Liver (tissue), 8 donors: ENCODE measurements at regions not wholly inside any gene's neighbourhood (a gene's known extent, or its start where the extent isn't known, plus 50 kb on each side); places are given as distances from the start of the nearest gene placed in this dataset.

Source experiments
- DNase-seq: peaks from one replicate; pipeline ENCODE4 v3.0.0-alpha.2; 2017; ENCODE audit warnings: low spot score
- H3K27ac ChIP-seq, 2 donors: one replicate each; pipeline ENCODE4 v1.7.0; 2013; ENCODE audit warnings: inconsistent platforms in 2 of 2, low read length in 2 of 2, control low read depth in 1 of 2, low read depth in 1 of 2, mild to moderate bottlenecking in 1 of 2
- H3K27me3 ChIP-seq, 4 donors: one replicate each; pipeline versions ENCODE4 v1.6.1 to v1.7.0; 2013; ENCODE audit warnings: low read length in 3 of 4, inconsistent platforms in 1 of 4, mild to moderate bottlenecking in 1 of 4, moderate library complexity in 1 of 4; ENCODE audit not compliant: control insufficient read depth in 4 of 4, insufficient read depth in 4 of 4
- H3K36me3 ChIP-seq, 4 donors: one replicate each; pipeline versions ENCODE4 v1.6.1 to v1.7.0; 2013; ENCODE audit warnings: low read length in 3 of 4, mild to moderate bottlenecking in 3 of 4, low read depth in 1 of 4, moderate library complexity in 1 of 4; ENCODE audit not compliant: control insufficient read depth in 4 of 4, insufficient read depth in 3 of 4
- H3K4me1 ChIP-seq, 4 donors: one replicate each; pipeline versions ENCODE4 v1.6.1 to v1.7.0; 2013; ENCODE audit warnings: low read length in 3 of 4, mild to moderate bottlenecking in 3 of 4, moderate library complexity in 1 of 4; ENCODE audit not compliant: control insufficient read depth in 4 of 4, insufficient read depth in 4 of 4
- H3K4me3 ChIP-seq, 3 donors: one replicate each; pipeline versions ENCODE4 v1.6.1 to v1.7.0; 2013; ENCODE audit warnings: low read length in 3 of 3, control low read depth in 1 of 3, low read depth in 1 of 3, mild to moderate bottlenecking in 1 of 3
- H3K9ac ChIP-seq, 2 donors: one replicate each; pipeline ENCODE4 v1.7.0; 2013; ENCODE audit warnings: low read length in 2 of 2, mild to moderate bottlenecking in 2 of 2, moderate library complexity in 2 of 2, control low read depth in 1 of 2, low read depth in 1 of 2
- H3K9me3 ChIP-seq, 4 donors: one replicate each; pipeline versions ENCODE4 v1.6.1 to v1.7.0; 2013; ENCODE audit warnings: low read length in 3 of 4; ENCODE audit not compliant: control insufficient read depth in 4 of 4
- CTCF ChIP-seq: fragments of 150-350 bp; IDR thresholded peaks from 2 replicates; pipeline ENCODE4 v1.5.1; 2017; ENCODE audit warnings: improper control_type of control experiment, low read depth, low read length; ENCODE audit not compliant: missing input control
- EGR1 ChIP-seq, 2 donors: IDR thresholded peaks; 2 replicates each; pipeline ENCODE4 v1.6.1; 2016 to 2018; ENCODE audit warnings: antibody characterized with exemption in 2 of 2, low read depth in 2 of 2
- FOXA1 ChIP-seq: IDR thresholded peaks from 2 replicates; pipeline ENCODE4 v1.6.1; 2016; ENCODE audit warnings: antibody characterized with exemption
- FOXA2 ChIP-seq: IDR thresholded peaks from 2 replicates; pipeline ENCODE4 v1.6.1; 2016; ENCODE audit warnings: antibody characterized with exemption
- GABPA ChIP-seq, 2 donors: IDR thresholded peaks in 1 of 2; conservative IDR thresholded peaks in 1 of 2; 2 replicates each; pipeline ENCODE4 v1.6.1; 2016; ENCODE audit warnings: antibody characterized with exemption in 2 of 2, mild to moderate bottlenecking in 1 of 2, moderate library complexity in 1 of 2
- HNF4A ChIP-seq, 2 donors: conservative IDR thresholded peaks; 2 replicates each; pipeline ENCODE4 v1.6.1; 2016; ENCODE audit warnings: antibody characterized with exemption in 2 of 2, mild to moderate bottlenecking in 2 of 2
- HNF4G ChIP-seq: IDR thresholded peaks from 2 replicates; pipeline ENCODE4 v1.6.1; 2016; ENCODE audit warnings: antibody characterized with exemption
- JUND ChIP-seq, 2 donors: IDR thresholded peaks; 2 replicates each; pipeline ENCODE4 v1.6.1; 2016; ENCODE audit warnings: antibody characterized with exemption in 2 of 2
- NR2F2 ChIP-seq: IDR thresholded peaks from 2 replicates; pipeline ENCODE4 v1.6.1; 2016; ENCODE audit warnings: antibody characterized with exemption
- RAD21 ChIP-seq, 2 donors: IDR thresholded peaks; 2 replicates each; pipeline ENCODE4 v1.6.1; 2016; ENCODE audit warnings: antibody characterized with exemption in 2 of 2, mild to moderate bottlenecking in 2 of 2
- RXRA ChIP-seq, 2 donors: IDR thresholded peaks; 2 replicates each; pipeline ENCODE4 v1.6.1; 2017 to 2018; ENCODE audit warnings: antibody characterized with exemption in 2 of 2, mild to moderate bottlenecking in 1 of 2
- SP1 ChIP-seq: IDR thresholded peaks from 2 replicates; pipeline ENCODE4 v1.6.1; 2018; ENCODE audit warnings: antibody characterized with exemption, mild to moderate bottlenecking
- TAF1 ChIP-seq: conservative IDR thresholded peaks from 2 replicates; pipeline ENCODE4 v1.6.1; 2016; ENCODE audit warnings: antibody characterized with exemption, mild to moderate bottlenecking
- ZBTB33 ChIP-seq: IDR thresholded peaks from 2 replicates; pipeline ENCODE4 v1.6.1; 2016; ENCODE audit warnings: antibody characterized with exemption
- WGBS: extraction: QIAGEN DNeasy Blood & Tissue Kit; methylation state at CpG from one replicate; pipeline ENCODE4 v1.1.7; 2013; 5-methylcytosine and 5-hydroxymethylcytosine counted together
- TF ChIP-seq, protein P1 (sequence below): IDR thresholded peaks from 2 replicates; pipeline ENCODE4 v1.6.1; 2016; ENCODE audit warnings: antibody characterized with exemption
- TF ChIP-seq, protein P2 (sequence below): IDR thresholded peaks from 2 replicates; pipeline ENCODE4 v1.6.1; 2016; ENCODE audit warnings: antibody characterized with exemption, mild to moderate bottlenecking
- TF ChIP-seq, protein P3 (sequence below): IDR thresholded peaks from 2 replicates; pipeline ENCODE4 v1.6.1; 2016; ENCODE audit warnings: antibody characterized with exemption
- donor health status: healthy.
- donor health status: healthy.
- donor health status: healthy.
- donor health status: healthy.
- donor health status: healthy.

- DNase-seq: no peak
- WGBS: 75% methylated on average over 2 of the region's 2 CpGs
- TF ChIP-seq, protein P1, sequence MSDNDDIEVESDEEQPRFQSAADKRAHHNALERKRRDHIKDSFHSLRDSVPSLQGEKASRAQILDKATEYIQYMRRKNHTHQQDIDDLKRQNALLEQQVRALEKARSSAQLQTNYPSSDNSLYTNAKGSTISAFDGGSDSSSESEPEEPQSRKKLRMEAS: no peak
- TF ChIP-seq, protein P2, sequence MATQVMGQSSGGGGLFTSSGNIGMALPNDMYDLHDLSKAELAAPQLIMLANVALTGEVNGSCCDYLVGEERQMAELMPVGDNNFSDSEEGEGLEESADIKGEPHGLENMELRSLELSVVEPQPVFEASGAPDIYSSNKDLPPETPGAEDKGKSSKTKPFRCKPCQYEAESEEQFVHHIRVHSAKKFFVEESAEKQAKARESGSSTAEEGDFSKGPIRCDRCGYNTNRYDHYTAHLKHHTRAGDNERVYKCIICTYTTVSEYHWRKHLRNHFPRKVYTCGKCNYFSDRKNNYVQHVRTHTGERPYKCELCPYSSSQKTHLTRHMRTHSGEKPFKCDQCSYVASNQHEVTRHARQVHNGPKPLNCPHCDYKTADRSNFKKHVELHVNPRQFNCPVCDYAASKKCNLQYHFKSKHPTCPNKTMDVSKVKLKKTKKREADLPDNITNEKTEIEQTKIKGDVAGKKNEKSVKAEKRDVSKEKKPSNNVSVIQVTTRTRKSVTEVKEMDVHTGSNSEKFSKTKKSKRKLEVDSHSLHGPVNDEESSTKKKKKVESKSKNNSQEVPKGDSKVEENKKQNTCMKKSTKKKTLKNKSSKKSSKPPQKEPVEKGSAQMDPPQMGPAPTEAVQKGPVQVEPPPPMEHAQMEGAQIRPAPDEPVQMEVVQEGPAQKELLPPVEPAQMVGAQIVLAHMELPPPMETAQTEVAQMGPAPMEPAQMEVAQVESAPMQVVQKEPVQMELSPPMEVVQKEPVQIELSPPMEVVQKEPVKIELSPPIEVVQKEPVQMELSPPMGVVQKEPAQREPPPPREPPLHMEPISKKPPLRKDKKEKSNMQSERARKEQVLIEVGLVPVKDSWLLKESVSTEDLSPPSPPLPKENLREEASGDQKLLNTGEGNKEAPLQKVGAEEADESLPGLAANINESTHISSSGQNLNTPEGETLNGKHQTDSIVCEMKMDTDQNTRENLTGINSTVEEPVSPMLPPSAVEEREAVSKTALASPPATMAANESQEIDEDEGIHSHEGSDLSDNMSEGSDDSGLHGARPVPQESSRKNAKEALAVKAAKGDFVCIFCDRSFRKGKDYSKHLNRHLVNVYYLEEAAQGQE: no peak
- TF ChIP-seq EGR1 (IDR thresholded peaks at IDR 0.05; ENCODE audit: low read depth in 2 of 2) (no peak), FOXA2 (no peak), CTCF (no peak), ZBTB33 (no peak), JUND (IDR thresholded peaks at IDR 0.05) (no peak), FOXA1 (no peak), RAD21 (IDR thresholded peaks at IDR 0.05) (no peak), RXRA (IDR thresholded peaks at IDR 0.05) (no peak), HNF4A (conservative IDR thresholded peaks at IDR 0.05) (no peak), GABPA (IDR thresholded peaks at IDR 0.05 in 1 of 2, conservative IDR thresholded peaks at IDR 0.05 in 1 of 2) (no peak), TAF1 (no peak), SP1 (no peak), NR2F2 (no peak), HNF4G (no peak)
- TF ChIP-seq, protein P3, sequence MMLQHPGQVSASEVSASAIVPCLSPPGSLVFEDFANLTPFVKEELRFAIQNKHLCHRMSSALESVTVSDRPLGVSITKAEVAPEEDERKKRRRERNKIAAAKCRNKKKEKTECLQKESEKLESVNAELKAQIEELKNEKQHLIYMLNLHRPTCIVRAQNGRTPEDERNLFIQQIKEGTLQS: no peak
- no peak overlapping the region for H3K27ac ChIP-seq
- H3K36me3 ChIP-seq: no peaks in the 10 kb centered on the region
- H3K27me3 ChIP-seq: no peaks in the 10 kb centered on the region
- no peak overlapping the region for H3K4me3 ChIP-seq
- no peak overlapping the region for H3K9ac ChIP-seq
- H3K9me3 ChIP-seq: no peaks in the 10 kb centered on the region
- no peaks in the 10 kb centered on the region for H3K4me1 ChIP-seq
Observed at GRCh38 chr3:117200962-117201361, 491.4 kb downstream of the TUSC7 start.
